Limb (tissue), 2 donors: ENCODE measurements at regions not wholly inside any gene's neighbourhood (a gene's known extent, or its start where the extent isn't known, plus 50 kb on each side); places are given as distances from the start of the nearest gene placed in this dataset.
A peak's percentile ranks its signal among the peaks of the same experiment; 100 is the strongest.

Experiments used
- DNase-seq, 2 donors: peaks; one replicate each; pipeline ENCODE4 v3.0.0-alpha.2; 2016; ENCODE audit errors: extremely low spot score in 2 of 2

DNA sequence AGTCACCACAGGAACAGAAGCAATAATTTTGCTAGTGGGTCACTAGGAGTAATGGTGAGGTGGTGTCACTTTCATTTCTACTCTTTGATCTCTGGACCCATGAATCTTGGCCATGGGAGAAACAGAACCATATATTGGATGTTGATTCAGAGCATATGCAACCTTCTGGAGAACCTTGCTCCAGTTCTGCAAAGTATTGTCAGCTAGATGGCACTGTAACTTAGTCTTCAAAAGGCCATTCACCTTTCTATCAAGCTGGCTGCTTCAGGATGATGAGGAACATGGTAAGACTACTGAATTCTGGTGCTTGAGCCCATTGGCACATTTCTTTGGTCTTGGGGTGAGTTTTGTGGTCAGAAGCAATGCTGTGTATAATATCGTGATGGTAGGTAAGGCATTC lies 129.1 kb upstream of the FBN2 start:
- no peak for DNase-seq

- DNase-seq, result no peak
Observed at GRCh38 chr5:128667751-128668150, 129.7 kb upstream of the FBN2 start.

DNA sequence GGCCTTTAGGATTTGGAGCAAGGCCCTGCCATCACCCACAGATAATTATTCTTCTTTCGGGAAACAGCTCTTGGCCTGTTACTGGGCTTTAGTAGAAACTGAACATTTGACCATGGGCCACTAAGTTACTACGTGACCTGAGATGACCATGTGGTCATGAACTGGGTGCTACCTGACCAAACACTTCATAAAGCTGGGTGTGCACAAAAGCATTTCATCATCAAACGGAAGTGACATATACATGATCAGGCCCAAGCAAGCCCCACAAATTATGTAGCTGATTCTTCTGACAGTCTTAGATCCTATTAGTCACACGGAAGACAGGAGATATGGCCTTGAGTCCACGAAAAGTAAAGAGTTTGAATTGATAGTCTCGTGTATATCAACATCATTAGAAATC lies 130.9 kb upstream of the FBN2 start:
- no peak for DNase-seq

GRCh38 chr5:128669803-128670202 lies 131.8 kb upstream of the FBN2 start:
- no peak for DNase-seq

- DNase-seq, result peak in 1 of 2 donors; percentile 53
Observed at GRCh38 chr5:128671943-128672342, 133.9 kb upstream of the FBN2 start.

DNA sequence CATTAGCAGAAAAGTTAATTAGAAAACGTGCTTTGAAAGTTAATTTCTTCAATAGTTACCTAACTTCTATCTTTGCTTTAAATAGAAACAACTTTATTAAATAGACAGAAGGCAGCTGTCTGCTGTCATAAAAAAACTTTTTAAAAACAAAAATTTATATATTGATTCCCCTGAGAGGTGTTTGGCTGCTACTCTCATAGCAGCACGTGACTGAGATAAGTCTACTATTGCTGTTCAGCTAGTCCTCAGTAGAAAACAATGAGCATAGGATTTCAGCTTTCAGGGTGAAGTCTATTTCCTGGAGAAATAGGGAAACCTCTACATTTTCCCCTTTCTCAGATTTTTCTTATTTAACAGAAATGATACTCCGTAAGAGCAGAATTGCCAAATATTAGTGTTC lies 135.0 kb upstream of the FBN2 start:
- DNase-seq, result no peak

DNA sequence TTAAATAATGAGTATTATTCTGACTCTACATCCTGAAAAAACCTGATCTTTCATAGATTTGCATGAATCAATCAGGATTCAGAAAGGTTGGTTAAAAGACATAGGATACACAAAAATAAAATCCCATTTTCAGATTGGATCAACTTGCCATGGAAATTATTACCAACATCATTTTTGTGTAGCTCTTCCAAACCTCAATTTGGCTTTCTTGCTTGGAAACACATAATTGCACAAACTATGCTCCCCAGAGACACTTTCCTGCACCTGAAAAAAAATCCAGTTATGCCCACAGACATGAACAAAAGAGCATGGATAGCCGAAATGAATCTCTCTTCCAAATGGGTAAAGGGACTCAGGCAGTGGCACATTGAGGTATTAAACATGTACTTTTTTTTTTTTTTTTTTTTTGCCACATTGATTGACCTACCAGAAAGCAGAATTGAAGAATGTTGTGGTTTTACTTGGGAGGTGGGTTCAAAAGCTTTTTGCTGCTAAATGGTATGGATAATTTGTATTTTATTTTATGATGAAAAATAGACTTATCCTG lies 135.4 kb upstream of the FBN2 start:
- no peak for DNase-seq

GRCh38 chr5:128673970-128674369 lies 135.9 kb upstream of the FBN2 start:
- no peak for DNase-seq

- no peak for DNase-seq
Observed at GRCh38 chr5:128674837-128675446, 136.9 kb upstream of the FBN2 start.

- DNase-seq, result no peak
Observed at GRCh38 chr5:128681096-128681495, 143.1 kb upstream of the FBN2 start.

DNA sequence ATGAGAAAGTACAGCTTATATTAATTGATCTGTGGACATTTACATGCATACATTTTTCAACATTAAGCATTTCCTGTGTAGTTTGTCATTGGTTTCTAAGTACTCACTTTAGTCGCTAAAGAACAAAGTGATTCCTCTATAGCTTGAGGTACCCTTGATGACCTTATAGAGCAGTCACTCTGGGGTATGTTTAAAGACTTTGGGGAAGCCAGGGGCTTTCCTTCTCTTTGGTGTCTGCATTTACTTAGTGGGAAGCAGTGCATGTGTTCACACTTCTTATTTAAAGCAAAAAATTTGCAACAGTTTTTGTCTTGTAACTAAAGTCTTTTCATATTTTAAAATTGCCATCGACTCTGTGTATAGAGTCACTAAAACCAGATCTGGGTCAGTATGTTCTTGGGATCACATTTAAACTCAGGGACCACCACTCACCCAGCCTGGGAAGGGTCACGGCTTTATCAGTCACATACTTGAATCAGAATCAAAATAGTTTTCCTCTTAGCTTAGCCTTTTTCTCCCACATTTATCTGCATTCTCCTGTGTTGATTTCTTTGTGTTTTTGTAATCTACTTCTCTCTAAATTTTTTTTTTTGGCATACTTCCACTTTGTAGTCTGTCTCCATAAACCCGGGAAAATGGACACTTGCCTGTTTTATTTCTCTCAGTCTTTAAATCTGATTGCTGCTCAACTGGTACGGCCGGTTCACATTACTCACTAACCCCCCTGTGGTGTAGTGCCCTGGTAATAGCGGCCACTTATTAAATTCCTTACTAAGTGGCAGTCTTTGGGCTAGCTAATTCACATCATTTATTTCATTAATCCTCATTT lies 143.9 kb upstream of the FBN2 start:
- DNase-seq, result no peak

DNA sequence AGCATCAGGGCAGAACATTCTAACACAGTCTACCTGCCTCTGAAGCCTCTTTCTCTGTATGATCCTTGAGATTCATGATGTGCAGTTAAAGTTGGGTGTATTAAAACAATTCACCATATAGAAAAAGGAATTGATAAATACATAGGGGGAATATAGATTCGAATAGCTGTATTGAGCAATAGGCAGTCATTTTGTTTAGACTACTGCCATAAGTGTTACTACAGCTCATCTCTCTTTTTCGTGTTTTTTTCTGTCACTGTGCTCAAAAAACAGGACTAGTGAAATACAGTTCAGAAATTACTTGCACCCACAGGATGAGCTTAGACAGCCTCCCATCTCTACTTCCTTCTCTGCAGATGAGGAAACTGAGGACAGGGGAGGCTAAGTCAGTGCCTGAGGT lies 144.6 kb upstream of the FBN2 start:
- no peak for DNase-seq

GRCh38 chr5:128684961-128685360 lies 146.9 kb upstream of the FBN2 start:
- no peak for DNase-seq

GRCh38 chr5:128687930-128688329 lies 149.9 kb upstream of the FBN2 start:
- no peak for DNase-seq

DNA sequence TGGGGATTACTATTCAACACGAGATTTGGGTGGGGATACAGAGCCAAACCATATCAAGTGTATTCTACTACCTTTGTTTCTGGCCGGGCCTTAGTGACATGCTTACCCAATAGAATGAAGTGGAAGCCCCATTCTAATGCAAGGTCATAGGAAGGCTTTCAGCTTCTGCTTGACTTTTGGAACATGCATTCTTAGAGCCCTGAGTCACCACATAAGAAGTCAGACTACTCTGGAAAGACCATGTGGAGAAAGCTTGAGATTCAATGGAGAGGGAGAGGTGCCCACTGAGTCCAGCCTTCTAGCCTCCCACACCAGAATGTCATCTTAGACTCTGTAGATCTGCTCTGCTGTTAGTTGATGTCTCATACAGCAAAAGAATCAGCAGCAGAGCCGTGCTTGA lies 155.7 kb upstream of the FBN2 start:
- no peak for DNase-seq

DNA sequence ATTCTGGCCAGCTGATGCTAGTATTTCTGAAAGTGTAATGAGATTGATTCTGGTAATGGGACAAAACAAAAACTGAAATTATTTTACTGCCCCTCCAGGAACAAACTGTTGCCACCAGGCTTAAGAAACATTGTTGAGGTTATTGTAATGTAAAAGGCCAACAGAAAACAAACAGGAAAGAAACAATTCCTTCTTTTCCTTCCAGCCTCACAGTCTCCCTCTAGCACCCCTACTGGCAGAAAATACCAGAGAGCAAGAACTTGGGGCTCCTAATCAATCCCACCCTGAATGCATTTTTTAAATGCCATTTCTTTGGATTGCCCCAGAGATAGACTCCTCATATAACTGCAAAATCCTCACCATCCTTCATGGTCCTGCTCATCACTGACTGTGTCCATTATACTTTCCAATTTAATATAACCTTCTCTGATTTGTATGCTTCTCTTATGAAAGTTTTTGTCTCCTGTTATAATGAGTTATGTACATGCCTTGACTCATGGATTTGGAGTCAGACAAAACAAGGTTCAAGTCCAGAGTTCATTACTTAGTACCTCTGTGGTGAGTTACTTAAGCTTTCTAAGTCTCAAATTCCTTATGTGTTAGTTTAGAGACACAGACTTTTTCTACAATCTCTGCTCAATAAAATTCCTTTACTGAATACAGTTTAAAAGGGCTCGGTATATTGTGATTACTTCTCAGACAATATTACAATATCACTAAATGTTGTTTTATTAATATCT lies 157.9 kb upstream of the FBN2 start:
- no peak for DNase-seq

- DNase-seq, result no peak
Observed at GRCh38 chr5:128701301-128701700, 163.3 kb upstream of the FBN2 start.

DNA sequence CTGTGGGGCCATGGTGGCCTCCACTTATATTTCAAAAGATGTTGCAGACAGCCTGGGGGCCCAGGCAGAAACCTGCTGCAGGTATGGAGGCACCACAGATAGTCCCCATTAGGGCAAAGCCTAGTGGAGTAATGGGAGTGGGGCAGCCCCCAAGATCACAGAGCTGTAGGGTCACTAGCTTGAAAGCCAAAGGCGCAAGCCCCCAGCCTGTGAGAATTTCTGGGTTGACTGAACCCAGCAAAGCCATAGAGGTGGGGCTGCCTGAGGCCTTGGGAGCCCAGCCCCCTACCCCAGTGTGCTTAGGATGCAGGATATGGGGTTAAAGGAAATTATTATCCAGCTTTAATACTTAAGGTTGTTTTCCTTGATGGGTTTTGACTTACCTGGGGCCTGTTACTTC lies 165.3 kb upstream of the FBN2 start:
- DNase-seq, result no peak

GRCh38 chr5:128706269-128706668 lies 168.2 kb upstream of the FBN2 start:
- no peak for DNase-seq

- DNase-seq, result no peak
Observed at GRCh38 chr5:128708841-128709240, 170.8 kb upstream of the FBN2 start.

DNA sequence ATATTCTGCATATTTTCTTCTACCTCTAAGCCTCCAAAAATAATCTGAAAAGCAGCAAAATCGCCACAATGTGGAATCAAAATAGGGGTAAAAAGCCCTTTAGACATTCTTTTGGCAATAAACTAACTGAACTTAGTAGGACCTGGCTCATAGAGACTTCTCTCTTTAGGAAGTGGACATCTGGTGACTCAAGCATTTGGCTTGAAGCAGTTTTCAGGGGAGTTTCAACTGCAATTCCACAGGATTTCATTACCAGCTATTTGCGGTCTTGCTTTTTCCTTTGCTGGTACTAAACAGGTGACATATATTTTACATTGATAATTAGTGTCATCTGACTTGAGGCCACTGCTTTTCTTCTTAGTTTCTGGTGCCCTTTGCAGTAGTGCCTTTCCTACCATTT lies 173.2 kb upstream of the FBN2 start:
- no peak for DNase-seq

- DNase-seq, result no peak
Observed at GRCh38 chr5:128714551-128714950, 176.5 kb upstream of the FBN2 start.
